ENCODE measurements at regions not wholly inside any gene's neighbourhood (a gene's known extent, or its start where the extent isn't known, plus 50 kb on each side); places are given as distances from the start of the nearest gene placed in this dataset.
"Not testable (repeated sequence)": the region's sequence is repeated elsewhere in the genome, so short reads cannot be mapped to it uniquely, and the experiment has no call there.

GRCh38 chr9:2354856-2355696, 266.5 kb upstream of the VLDLR start:
- no peak for DNase-seq (ENCODE audit: low read depth)

- DNase-seq (ENCODE audit: low read depth), result no peak
Measured at GRCh38 chr9:2355697-2355983, 265.9 kb upstream of the VLDLR start.

GRCh38 chr9:2356041-2356790, 265.4 kb upstream of the VLDLR start:
- DNase-seq (ENCODE audit: low read depth), result no peak

- DNase-seq (ENCODE audit: low read depth), result no peak
Measured at GRCh38 chr9:2359891-2360471, 261.6 kb upstream of the VLDLR start.

GRCh38 chr9:2362150-2362549, 259.4 kb upstream of the VLDLR start:
- DNase-seq (ENCODE audit: low read depth), result no peak

GRCh38 chr9:2363138-2363745, 258.3 kb upstream of the VLDLR start:
- DNase-seq (ENCODE audit: low read depth), result no peak

GRCh38 chr9:2363781-2364180, 257.8 kb upstream of the VLDLR start:
- no peak for DNase-seq (ENCODE audit: low read depth)

- DNase-seq (ENCODE audit: low read depth), result no peak
Measured at GRCh38 chr9:2367970-2368369, 253.6 kb upstream of the VLDLR start.

- no peak for DNase-seq (ENCODE audit: low read depth)
Measured at GRCh38 chr9:2373648-2374047, 247.9 kb upstream of the VLDLR start.

- no peak for DNase-seq (ENCODE audit: low read depth)
Measured at GRCh38 chr9:2375114-2375513, 246.5 kb upstream of the VLDLR start.

- no peak for DNase-seq (ENCODE audit: low read depth)
Measured at GRCh38 chr9:2377117-2377516, 244.5 kb upstream of the VLDLR start.

GRCh38 chr9:2377834-2378233, 243.8 kb upstream of the VLDLR start:
- no peak for DNase-seq (ENCODE audit: low read depth)

- DNase-seq (ENCODE audit: low read depth), result no peak
Measured at GRCh38 chr9:2378266-2378665, 243.3 kb upstream of the VLDLR start.

GRCh38 chr9:2378816-2379215, 242.8 kb upstream of the VLDLR start:
- no peak for DNase-seq (ENCODE audit: low read depth)

- no peak for DNase-seq (ENCODE audit: low read depth)
Measured at GRCh38 chr9:2384741-2385140, 236.8 kb upstream of the VLDLR start.

- no peak for DNase-seq (ENCODE audit: low read depth)
Measured at GRCh38 chr9:2385746-2386145, 235.8 kb upstream of the VLDLR start.

- DNase-seq (ENCODE audit: low read depth), result no peak
Measured at GRCh38 chr9:2386566-2386965, 235.0 kb upstream of the VLDLR start.

- no peak for DNase-seq (ENCODE audit: low read depth)
Measured at GRCh38 chr9:2387166-2387565, 234.4 kb upstream of the VLDLR start.

- no peak for DNase-seq (ENCODE audit: low read depth)
Measured at GRCh38 chr9:2389404-2389803, 232.2 kb upstream of the VLDLR start.

- DNase-seq (ENCODE audit: low read depth), result no peak
Measured at GRCh38 chr9:2390028-2390427, 231.6 kb upstream of the VLDLR start.

- not testable (repeated sequence) for DNase-seq (ENCODE audit: low read depth)
Measured at GRCh38 chr9:2391509-2392132, 230.0 kb upstream of the VLDLR start.

GRCh38 chr9:2394087-2394741, 227.4 kb upstream of the VLDLR start:
- DNase-seq (ENCODE audit: low read depth), result not testable (repeated sequence)
